Body of pancreas (tissue), 4 donors: ENCODE measurements at regions not wholly inside any gene's neighbourhood (a gene's known extent, or its start where the extent isn't known, plus 50 kb on each side); places are given as distances from the start of the nearest gene placed in this dataset.

ENCODE experiments used
- ATAC-seq: fragments of 150-250 bp; one replicate; pipeline ENCODE4 v1.9.1; 2016
- DNase-seq, 4 donors: peaks; one replicate each; pipeline ENCODE4 v3.0.0-alpha.2; 2019
- H3K27ac ChIP-seq, 4 donors: fragments of 200-600 bp; sonication (generic); 1 replicate in 3 of 4; 2 replicates in 1 of 4; pipeline versions ENCODE4 v1.5.1 to v1.6.1; 2016 to 2019; ENCODE audit warnings: mild to moderate bottlenecking in 1 of 4, mixed read lengths in 1 of 4, moderate library complexity in 1 of 4
- H3K27me3 ChIP-seq, 2 donors: fragments of 200-600 bp; sonication (generic); one replicate each; pipeline ENCODE4 v1.6.0; 2016; ENCODE audit warnings: mild to moderate bottlenecking in 1 of 2
- H3K36me3 ChIP-seq, 2 donors: fragments of 200-600 bp; sonication (generic); replicated peaks in 1 of 2; 2 replicates each; pipeline ENCODE4 v1.5.1; 2016; ENCODE audit warnings: low read depth in 2 of 2; ENCODE audit not compliant: insufficient read depth in 1 of 2
- H3K4me1 ChIP-seq: fragments of 200-600 bp; sonication (generic); one replicate; pipeline ENCODE4 v1.6.0; 2016
- H3K4me3 ChIP-seq, 2 donors: fragments of 200-600 bp; sonication (generic); 1 replicate in 1 of 2; 2 replicates in 1 of 2; pipeline ENCODE4 v1.5.1; 2016 to 2019
- H3K9me3 ChIP-seq, 3 donors: fragments of 200-600 bp; sonication (generic); 1 replicate in 2 of 3; 2 replicates in 1 of 3; pipeline ENCODE4 v1.5.1; 2016
- POLR2A ChIP-seq, 3 donors: fragments of 450-650 bp; IDR thresholded peaks; one replicate each; pipeline ENCODE4 v1.6.1; 2016; ENCODE audit warnings: antibody characterized with exemption in 3 of 3, mild to moderate bottlenecking in 2 of 3
- WGBS, 2 donors: methylation state at CpG; one replicate each; pipeline ENCODE4 v1.1.5; 2017; 5-methylcytosine and 5-hydroxymethylcytosine counted together
- intact Hi-C: fragments of 100-400 bp; cut with DNase I; formaldehyde crosslinking; loops from one replicate; pipeline ENCODE4 v1.15.1; 2023
- TF ChIP-seq, protein P1 (sequence below), 7 experiments: fragments of 450-650 bp in 4 of 7; fragments of 200-600 bp in 3 of 7; sonication (generic) in 3 of 7; IDR thresholded peaks; one replicate each; pipeline ENCODE4 v1.5.1; 2016 to 2019; ENCODE audit warnings: antibody characterized with exemption in 7 of 7

GRCh38 chr6:134690048-134690447 is 259.9 kb downstream of the ALDH8A1 start:
- DNase-seq: no peak
- intact Hi-C loops: no loop called here
- Histone ChIP-seq H3K36me3 (no peaks in the 10 kb centered on the region), H3K9me3 (no peaks in the 10 kb centered on the region), H3K4me1 (no peaks in the 10 kb centered on the region), H3K27me3 (no peaks in the 10 kb centered on the region), H3K27ac (no peak overlapping the region), H3K4me3 (no peak overlapping the region)
- WGBS, 2 donors: 77 to 85% methylated on average over 3 of the region's 3 CpGs
- no peak for ATAC-seq
- TF ChIP-seq POLR2A (IDR thresholded peaks at IDR 0.05): no peak
- TF ChIP-seq, protein P1, sequence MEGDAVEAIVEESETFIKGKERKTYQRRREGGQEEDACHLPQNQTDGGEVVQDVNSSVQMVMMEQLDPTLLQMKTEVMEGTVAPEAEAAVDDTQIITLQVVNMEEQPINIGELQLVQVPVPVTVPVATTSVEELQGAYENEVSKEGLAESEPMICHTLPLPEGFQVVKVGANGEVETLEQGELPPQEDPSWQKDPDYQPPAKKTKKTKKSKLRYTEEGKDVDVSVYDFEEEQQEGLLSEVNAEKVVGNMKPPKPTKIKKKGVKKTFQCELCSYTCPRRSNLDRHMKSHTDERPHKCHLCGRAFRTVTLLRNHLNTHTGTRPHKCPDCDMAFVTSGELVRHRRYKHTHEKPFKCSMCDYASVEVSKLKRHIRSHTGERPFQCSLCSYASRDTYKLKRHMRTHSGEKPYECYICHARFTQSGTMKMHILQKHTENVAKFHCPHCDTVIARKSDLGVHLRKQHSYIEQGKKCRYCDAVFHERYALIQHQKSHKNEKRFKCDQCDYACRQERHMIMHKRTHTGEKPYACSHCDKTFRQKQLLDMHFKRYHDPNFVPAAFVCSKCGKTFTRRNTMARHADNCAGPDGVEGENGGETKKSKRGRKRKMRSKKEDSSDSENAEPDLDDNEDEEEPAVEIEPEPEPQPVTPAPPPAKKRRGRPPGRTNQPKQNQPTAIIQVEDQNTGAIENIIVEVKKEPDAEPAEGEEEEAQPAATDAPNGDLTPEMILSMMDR (IDR thresholded peaks at IDR 0.05): no peak

DNA sequence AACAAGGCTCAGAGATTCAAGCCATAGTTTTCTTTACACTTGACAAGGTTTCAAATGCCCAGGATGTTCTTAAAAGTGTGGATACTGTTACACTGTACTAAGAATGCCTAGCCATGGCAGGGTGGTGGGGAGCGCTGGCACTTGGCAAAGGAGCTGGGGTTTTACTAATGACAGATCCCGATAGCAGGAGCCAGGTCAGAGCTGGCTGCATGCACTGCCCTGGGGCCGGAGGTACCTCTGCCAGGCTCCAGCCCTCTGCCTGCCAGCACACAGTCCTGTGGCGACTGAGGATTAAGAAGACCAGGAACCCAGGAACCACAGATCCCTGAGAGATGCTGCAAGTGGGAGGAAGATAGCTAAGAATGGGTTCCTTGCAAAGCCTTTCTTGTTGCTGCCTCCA is 260.3 kb downstream of the ALDH8A1 start:
- Histone ChIP-seq H3K9me3 (no peaks in the 10 kb centered on the region), H3K27ac (peak overlapping the region in 2 of 4 donors; percentile 16 to 37), H3K4me1 (no peaks in the 10 kb centered on the region), H3K36me3 (no peaks in the 10 kb centered on the region), H3K27me3 (no peaks in the 10 kb centered on the region), H3K4me3 (no peak overlapping the region)
- 2 to 37% methylated on average over 4 of the region's 4 CpGs for WGBS, 2 donors
- peak in 3 of 4 donors; percentile 24 to 59 (median 28) for DNase-seq
- ATAC-seq: peak; percentile 45
- intact Hi-C loops: no loop called here
- TF ChIP-seq, protein P1 (IDR thresholded peaks at IDR 0.05): no peak
- no peak for TF ChIP-seq POLR2A (IDR thresholded peaks at IDR 0.05)

DNA sequence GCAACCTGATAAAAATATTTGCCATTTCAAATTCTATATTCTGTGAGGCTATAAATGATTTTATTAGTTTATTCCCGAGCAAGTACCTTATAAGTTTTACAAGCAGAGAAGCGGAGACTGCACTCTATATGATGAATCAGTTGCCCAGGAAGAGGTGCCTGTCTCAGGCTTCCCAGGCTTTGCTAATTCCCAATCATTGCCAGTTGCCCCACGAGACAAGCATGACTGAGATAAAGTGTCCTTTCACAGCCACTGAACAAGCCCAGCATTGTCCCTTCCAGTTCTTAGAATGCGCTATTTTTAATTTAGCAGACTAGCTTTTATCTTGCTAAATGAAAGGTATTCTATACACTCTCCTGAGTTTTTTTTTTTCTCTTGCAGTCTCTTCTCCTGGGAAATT is 260.7 kb downstream of the ALDH8A1 start:
- no peaks in the 10 kb centered on the region for H3K27me3 ChIP-seq
- DNase-seq: no peak
- no peak for ATAC-seq

GRCh38 chr6:134686071-134686470 is 263.8 kb downstream of the ALDH8A1 start:
- DNase-seq: no peak
- no peak for ATAC-seq
- WGBS, 2 donors: 66 to 71% methylated on average over 6 of the region's 6 CpGs
- H3K27me3 ChIP-seq: no peaks in the 10 kb centered on the region
- TF ChIP-seq, protein P1 (IDR thresholded peaks at IDR 0.05): no peak
- no peak for TF ChIP-seq POLR2A (IDR thresholded peaks at IDR 0.05)
- H3K36me3 ChIP-seq: no peaks in the 10 kb centered on the region
- no peak overlapping the region for H3K4me3 ChIP-seq
- H3K4me1 ChIP-seq: no peaks in the 10 kb centered on the region
- no peaks in the 10 kb centered on the region for H3K9me3 ChIP-seq
- intact Hi-C loops: no loop called here
- no peak overlapping the region for H3K27ac ChIP-seq

More for the DNA sequence above, 260.7 kb downstream of the ALDH8A1 start:
- Histone ChIP-seq H3K27ac (peak overlapping the region in 2 of 4 donors; percentile 16 to 37), H3K9me3 (no peaks in the 10 kb centered on the region), H3K36me3 (no peaks in the 10 kb centered on the region), H3K4me3 (no peak overlapping the region), H3K4me1 (no peaks in the 10 kb centered on the region)
- WGBS, 2 donors: 33 to 41% methylated on average over 4 of the region's 4 CpGs
- intact Hi-C loops: no loop called here
- TF ChIP-seq, protein P1 (IDR thresholded peaks at IDR 0.05): no peak
- no peak for TF ChIP-seq POLR2A (IDR thresholded peaks at IDR 0.05)

DNA sequence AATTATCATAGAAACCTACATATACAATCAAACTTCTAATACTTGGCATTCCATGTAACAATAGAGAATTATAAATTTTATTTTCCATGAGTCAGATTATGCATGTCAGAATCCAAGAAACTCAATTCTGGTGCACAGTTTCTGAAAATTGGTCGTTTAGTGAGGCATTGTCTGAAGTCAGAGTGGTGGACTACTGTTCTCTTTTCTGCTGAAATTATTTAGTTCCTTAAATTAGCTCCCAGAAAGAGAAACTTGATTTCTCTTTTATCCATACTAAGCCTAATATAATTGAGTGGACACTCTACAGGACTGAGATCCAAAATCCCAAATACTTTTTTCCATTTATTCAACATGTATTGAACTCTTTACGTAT is 265.5 kb downstream of the ALDH8A1 start:
- Histone ChIP-seq H3K4me3 (no peak overlapping the region), H3K9me3 (no peaks in the 10 kb centered on the region), H3K36me3 (no peaks in the 10 kb centered on the region), H3K27ac (no peak overlapping the region), H3K4me1 (no peaks in the 10 kb centered on the region), H3K27me3 (no peaks in the 10 kb centered on the region)
- no peak for ATAC-seq
- intact Hi-C loops: no loop called here
- WGBS, 2 donors: 62 to 66% methylated on average over 2 of the region's 2 CpGs
- no peak for TF ChIP-seq POLR2A (IDR thresholded peaks at IDR 0.05)
- TF ChIP-seq, protein P1 (IDR thresholded peaks at IDR 0.05): no peak
- DNase-seq: no peak
